ENCODE measurements at regions not wholly inside any gene's neighbourhood (a gene's known extent, or its start where the extent isn't known, plus 50 kb on each side); places are given as distances from the start of the nearest gene placed in this dataset.

GRCh38 chr16:65754820-65755691 lies 611.4 kb upstream of the CDH5 start:
- Histone ChIP-seq H3K9me3 (ENCODE audit: control insufficient read depth in 1 of 2, insufficient read depth in 1 of 2, low read depth in 1 of 2, low read length in 2 of 2) (no peaks in the 10 kb centered on the region), H3K4me3 (replicated peaks in 1 of 2; ENCODE audit: low read depth in 1 of 2, low read length in 2 of 2) (no peak overlapping the region), H3K79me2 (ENCODE audit: insufficient read depth, low read length) (no peaks in the 10 kb centered on the region), H3K36me3 (ENCODE audit: control insufficient read depth in 1 of 2, insufficient read depth in 2 of 2, low read length in 2 of 2) (no peaks in the 10 kb centered on the region), H3K4me2 (ENCODE audit: low read length) (no peak overlapping the region), H2AFZ (ENCODE audit: low read depth, low read length, poor library complexity, severe bottlenecking) (no peak overlapping the region), H3K27ac (ENCODE audit: low read depth, low read length) (no peak overlapping the region), H3K9ac (ENCODE audit: low read length) (no peak overlapping the region), H3K27me3 (ENCODE audit: insufficient read depth, low read length) (no peaks in the 10 kb centered on the region), H4K20me1 (ENCODE audit: insufficient read depth) (no peaks in the 10 kb centered on the region), H3K4me1 (ENCODE audit: control insufficient read depth in 1 of 2, insufficient read depth in 2 of 2, low read length in 2 of 2) (no peaks in the 10 kb centered on the region), H3K9me2 (ENCODE audit: insufficient read depth) (no peaks in the 10 kb centered on the region)
- ChIA-PET CTCF (no interaction called here), POLR2A (no interaction called here), RAD21 (ENCODE audit: low non-redundant PET in 1 of 2, low total read pairs in 2 of 2, uncharacterized antibody in 2 of 2, unreplicated experiment in 2 of 2) (no interaction called here)
- intact Hi-C loops (cut with micrococcal nuclease), result no loop called here
- TF ChIP-seq CBX3 (IDR thresholded peaks at IDR 0.05; ENCODE audit: low read depth) (no peak), TCF7L2 (IDR thresholded peaks at IDR 0.05; ENCODE audit: borderline replicate concordance, extremely low read depth, insufficient read depth, insufficient read length) (no peak), FOSL1 (IDR thresholded peaks at IDR 0.05; ENCODE audit: low read depth) (no peak)
- ATAC-seq, result no peak
- DNase-seq (ENCODE audit: low read depth, low spot score), result no peak
- no TSS peak for BruUV-seq (replicated peaks)

GRCh38 chr16:65752522-65752844 lies 614.0 kb upstream of the CDH5 start:
- Histone ChIP-seq H3K9ac (ENCODE audit: low read length) (no peak overlapping the region), H2AFZ (ENCODE audit: low read depth, low read length, poor library complexity, severe bottlenecking) (no peak overlapping the region), H3K9me3 (ENCODE audit: control insufficient read depth in 1 of 2, insufficient read depth in 1 of 2, low read depth in 1 of 2, low read length in 2 of 2) (no peaks in the 10 kb centered on the region), H3K27me3 (ENCODE audit: insufficient read depth, low read length) (no peaks in the 10 kb centered on the region), H3K27ac (ENCODE audit: low read depth, low read length) (no peak overlapping the region), H3K4me2 (ENCODE audit: low read length) (no peak overlapping the region), H3K36me3 (ENCODE audit: control insufficient read depth in 1 of 2, insufficient read depth in 2 of 2, low read length in 2 of 2) (no peaks in the 10 kb centered on the region), H3K4me1 (ENCODE audit: control insufficient read depth in 1 of 2, insufficient read depth in 2 of 2, low read length in 2 of 2) (no peaks in the 10 kb centered on the region), H4K20me1 (ENCODE audit: insufficient read depth) (no peaks in the 10 kb centered on the region), H3K9me2 (ENCODE audit: insufficient read depth) (no peaks in the 10 kb centered on the region), H3K4me3 (replicated peaks in 1 of 2; ENCODE audit: low read depth in 1 of 2, low read length in 2 of 2) (no peak overlapping the region), H3K79me2 (ENCODE audit: insufficient read depth, low read length) (no peaks in the 10 kb centered on the region)
- ChIA-PET RAD21 (ENCODE audit: low non-redundant PET in 1 of 2, low total read pairs in 2 of 2, uncharacterized antibody in 2 of 2, unreplicated experiment in 2 of 2) (no interaction called here), POLR2A (no interaction called here), CTCF (no interaction called here)
- intact Hi-C loops (cut with micrococcal nuclease), result no loop called here
- no peak for TF ChIP-seq FOSL1 (IDR thresholded peaks at IDR 0.05; ENCODE audit: low read depth)
- no peak for TF ChIP-seq SIN3A (IDR thresholded peaks at IDR 0.05; ENCODE audit: low read depth)
- no peak for TF ChIP-seq POLR2A (IDR thresholded peaks at IDR 0.05; ENCODE audit: borderline replicate concordance, extremely low read depth, insufficient read depth, insufficient read length)
- no peak for TF ChIP-seq SRF (IDR thresholded peaks at IDR 0.05; ENCODE audit: low read depth)
- no peak for DNase-seq (ENCODE audit: low read depth, low spot score)
- ATAC-seq, result no peak
- no TSS peak for BruUV-seq (replicated peaks)
